ENCODE measurements at regions not wholly inside any gene's neighbourhood (a gene's known extent, or its start where the extent isn't known, plus 50 kb on each side); places are given as distances from the start of the nearest gene placed in this dataset.

DNA sequence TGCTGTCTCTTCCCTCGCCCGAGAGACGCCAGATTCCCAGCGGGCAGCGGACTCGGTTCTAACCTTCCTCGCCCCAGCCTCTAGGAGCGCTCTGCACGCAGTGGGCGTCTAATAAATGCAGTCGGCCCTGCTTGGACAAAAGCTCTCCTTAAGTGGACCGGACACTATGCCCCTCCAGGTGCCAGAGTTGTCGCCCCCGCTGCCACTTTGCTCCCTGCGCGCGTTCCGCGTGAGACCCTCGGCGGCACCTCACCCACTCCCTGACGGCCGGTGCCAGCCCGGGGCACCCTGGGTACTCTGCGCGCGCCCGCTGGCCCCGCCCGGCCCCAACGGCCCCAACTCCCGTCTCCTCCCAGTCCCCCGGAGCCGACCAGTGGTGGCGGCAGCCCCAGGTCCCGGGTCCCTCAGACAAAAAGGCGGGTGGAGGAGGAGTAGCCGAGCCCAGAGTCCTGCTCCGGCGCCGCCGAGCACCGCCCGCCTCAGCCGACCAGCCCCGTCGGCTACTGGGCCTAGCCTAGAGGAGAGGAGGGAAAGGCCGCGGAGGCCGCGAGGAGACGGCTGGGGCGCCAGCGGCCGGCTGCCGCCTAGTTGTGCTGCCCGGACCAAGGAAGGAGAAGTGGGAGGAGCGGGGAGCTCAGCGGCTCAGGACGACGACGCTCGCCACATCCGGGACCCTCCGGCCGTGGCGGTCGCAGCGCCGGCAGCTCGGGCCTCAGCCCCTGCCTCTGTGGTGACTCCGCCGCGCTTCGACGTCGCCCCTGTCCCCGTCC, 123.0 kb downstream of the GOSR1 start (continued):
- no peak for TF ChIP-seq HNF4A (CRISPR knock-in tag; IDR thresholded peaks at IDR 0.05)
- TF ChIP-seq ZNF3 (CRISPR knock-in tag; IDR thresholded peaks at IDR 0.05) = no peak
- TF ChIP-seq, protein P1, sequence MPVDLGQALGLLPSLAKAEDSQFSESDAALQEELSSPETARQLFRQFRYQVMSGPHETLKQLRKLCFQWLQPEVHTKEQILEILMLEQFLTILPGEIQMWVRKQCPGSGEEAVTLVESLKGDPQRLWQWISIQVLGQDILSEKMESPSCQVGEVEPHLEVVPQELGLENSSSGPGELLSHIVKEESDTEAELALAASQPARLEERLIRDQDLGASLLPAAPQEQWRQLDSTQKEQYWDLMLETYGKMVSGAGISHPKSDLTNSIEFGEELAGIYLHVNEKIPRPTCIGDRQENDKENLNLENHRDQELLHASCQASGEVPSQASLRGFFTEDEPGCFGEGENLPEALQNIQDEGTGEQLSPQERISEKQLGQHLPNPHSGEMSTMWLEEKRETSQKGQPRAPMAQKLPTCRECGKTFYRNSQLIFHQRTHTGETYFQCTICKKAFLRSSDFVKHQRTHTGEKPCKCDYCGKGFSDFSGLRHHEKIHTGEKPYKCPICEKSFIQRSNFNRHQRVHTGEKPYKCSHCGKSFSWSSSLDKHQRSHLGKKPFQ (CRISPR knock-in tag; IDR thresholded peaks at IDR 0.05; ENCODE audit: insufficient replicate concordance) = peak; percentile 90
- TF ChIP-seq, protein P2, sequence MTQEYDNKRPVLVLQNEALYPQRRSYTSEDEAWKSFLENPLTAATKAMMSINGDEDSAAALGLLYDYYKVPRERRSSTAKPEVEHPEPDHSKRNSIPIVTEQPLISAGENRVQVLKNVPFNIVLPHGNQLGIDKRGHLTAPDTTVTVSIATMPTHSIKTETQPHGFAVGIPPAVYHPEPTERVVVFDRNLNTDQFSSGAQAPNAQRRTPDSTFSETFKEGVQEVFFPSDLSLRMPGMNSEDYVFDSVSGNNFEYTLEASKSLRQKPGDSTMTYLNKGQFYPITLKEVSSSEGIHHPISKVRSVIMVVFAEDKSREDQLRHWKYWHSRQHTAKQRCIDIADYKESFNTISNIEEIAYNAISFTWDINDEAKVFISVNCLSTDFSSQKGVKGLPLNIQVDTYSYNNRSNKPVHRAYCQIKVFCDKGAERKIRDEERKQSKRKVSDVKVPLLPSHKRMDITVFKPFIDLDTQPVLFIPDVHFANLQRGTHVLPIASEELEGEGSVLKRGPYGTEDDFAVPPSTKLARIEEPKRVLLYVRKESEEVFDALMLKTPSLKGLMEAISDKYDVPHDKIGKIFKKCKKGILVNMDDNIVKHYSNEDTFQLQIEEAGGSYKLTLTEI (CRISPR knock-in tag; conservative IDR thresholded peaks at IDR 0.05) = no peak
- peak; percentile 38; the same call in 1 of the 2 replicates for TF ChIP-seq SP4 (CRISPR knock-in tag; IDR thresholded peaks at IDR 0.05)
- TF ChIP-seq ZFP37 (CRISPR knock-in tag; IDR thresholded peaks at IDR 0.05; ENCODE audit: borderline replicate concordance) = no peak
- TF ChIP-seq, protein P3, sequence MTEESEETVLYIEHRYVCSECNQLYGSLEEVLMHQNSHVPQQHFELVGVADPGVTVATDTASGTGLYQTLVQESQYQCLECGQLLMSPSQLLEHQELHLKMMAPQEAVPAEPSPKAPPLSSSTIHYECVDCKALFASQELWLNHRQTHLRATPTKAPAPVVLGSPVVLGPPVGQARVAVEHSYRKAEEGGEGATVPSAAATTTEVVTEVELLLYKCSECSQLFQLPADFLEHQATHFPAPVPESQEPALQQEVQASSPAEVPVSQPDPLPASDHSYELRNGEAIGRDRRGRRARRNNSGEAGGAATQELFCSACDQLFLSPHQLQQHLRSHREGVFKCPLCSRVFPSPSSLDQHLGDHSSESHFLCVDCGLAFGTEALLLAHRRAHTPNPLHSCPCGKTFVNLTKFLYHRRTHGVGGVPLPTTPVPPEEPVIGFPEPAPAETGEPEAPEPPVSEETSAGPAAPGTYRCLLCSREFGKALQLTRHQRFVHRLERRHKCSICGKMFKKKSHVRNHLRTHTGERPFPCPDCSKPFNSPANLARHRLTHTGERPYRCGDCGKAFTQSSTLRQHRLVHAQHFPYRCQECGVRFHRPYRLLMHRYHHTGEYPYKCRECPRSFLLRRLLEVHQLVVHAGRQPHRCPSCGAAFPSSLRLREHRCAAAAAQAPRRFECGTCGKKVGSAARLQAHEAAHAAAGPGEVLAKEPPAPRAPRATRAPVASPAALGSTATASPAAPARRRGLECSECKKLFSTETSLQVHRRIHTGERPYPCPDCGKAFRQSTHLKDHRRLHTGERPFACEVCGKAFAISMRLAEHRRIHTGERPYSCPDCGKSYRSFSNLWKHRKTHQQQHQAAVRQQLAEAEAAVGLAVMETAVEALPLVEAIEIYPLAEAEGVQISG (CRISPR knock-in tag; IDR thresholded peaks at IDR 0.05) = peak; percentile 66
- no peak for TF ChIP-seq MAFF (IDR thresholded peaks at IDR 0.05; ENCODE audit: low read depth, low read length)
- peak; percentile 49; the same call in 1 of the 2 replicates for TF ChIP-seq SP5 (CRISPR knock-in tag; IDR thresholded peaks at IDR 0.05; ENCODE audit: borderline replicate concordance, low read depth)
- TF ChIP-seq ZNF577 (CRISPR knock-in tag; IDR thresholded peaks at IDR 0.05; ENCODE audit: borderline replicate concordance, low read depth) = no peak
- TF ChIP-seq, protein P4, sequence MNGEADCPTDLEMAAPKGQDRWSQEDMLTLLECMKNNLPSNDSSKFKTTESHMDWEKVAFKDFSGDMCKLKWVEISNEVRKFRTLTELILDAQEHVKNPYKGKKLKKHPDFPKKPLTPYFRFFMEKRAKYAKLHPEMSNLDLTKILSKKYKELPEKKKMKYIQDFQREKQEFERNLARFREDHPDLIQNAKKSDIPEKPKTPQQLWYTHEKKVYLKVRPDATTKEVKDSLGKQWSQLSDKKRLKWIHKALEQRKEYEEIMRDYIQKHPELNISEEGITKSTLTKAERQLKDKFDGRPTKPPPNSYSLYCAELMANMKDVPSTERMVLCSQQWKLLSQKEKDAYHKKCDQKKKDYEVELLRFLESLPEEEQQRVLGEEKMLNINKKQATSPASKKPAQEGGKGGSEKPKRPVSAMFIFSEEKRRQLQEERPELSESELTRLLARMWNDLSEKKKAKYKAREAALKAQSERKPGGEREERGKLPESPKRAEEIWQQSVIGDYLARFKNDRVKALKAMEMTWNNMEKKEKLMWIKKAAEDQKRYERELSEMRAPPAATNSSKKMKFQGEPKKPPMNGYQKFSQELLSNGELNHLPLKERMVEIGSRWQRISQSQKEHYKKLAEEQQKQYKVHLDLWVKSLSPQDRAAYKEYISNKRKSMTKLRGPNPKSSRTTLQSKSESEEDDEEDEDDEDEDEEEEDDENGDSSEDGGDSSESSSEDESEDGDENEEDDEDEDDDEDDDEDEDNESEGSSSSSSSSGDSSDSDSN (CRISPR knock-in tag; IDR thresholded peaks at IDR 0.05) = peak; percentile 95
- TF ChIP-seq, protein P5, sequence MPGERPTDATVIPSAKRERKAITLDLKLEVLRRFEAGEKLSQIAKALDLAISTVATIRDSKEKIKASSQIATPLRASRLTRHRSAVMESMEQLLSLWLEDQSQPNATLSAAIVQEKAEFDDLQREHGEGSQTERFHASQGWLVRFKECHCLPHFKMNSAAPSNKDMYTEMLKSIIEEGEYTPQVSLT (CRISPR knock-in tag; IDR thresholded peaks at IDR 0.05; ENCODE audit: borderline replicate concordance, low read depth) = 0 out of 2 replicates have a peak, but pooled peaks have one; percentile 41
